Loucy (cell line): ENCODE measurements at regions not wholly inside any gene's neighbourhood (a gene's known extent, or its start where the extent isn't known, plus 50 kb on each side); places are given as distances from the start of the nearest gene placed in this dataset.

Experiments used
- H2AFZ ChIP-seq: fragments of 200-600 bp; sonication (generic); 2 replicates; pipeline ENCODE4 v1.6.0; 2016; ENCODE audit warnings: antibody characterized with exemption, mild to moderate bottlenecking, low read length, moderate library complexity
- H3F3A ChIP-seq: fragments of 200-600 bp; 2 replicates; pipeline ENCODE4 v1.6.0; 2016; ENCODE audit warnings: antibody characterized with exemption, low read depth, mild to moderate bottlenecking
- H3K27me3 ChIP-seq: fragments of 200-600 bp; sonication (generic); 2 replicates; pipeline ENCODE4 v1.6.1; 2014; ENCODE audit warnings: low read length, mild to moderate bottlenecking; ENCODE audit not compliant: insufficient read depth, poor library complexity, severe bottlenecking
- H3K36me3 ChIP-seq: fragments of 200-600 bp; sonication (generic); 2 replicates; pipeline ENCODE4 v1.6.1; 2016; ENCODE audit warnings: low read length; ENCODE audit not compliant: insufficient read depth
- H3K4me1 ChIP-seq: fragments of 200-600 bp; sonication (generic); 2 replicates; pipeline ENCODE4 v1.5.1; 2014; ENCODE audit warnings: low read length, mild to moderate bottlenecking; ENCODE audit not compliant: insufficient read depth, poor library complexity, severe bottlenecking
- H3K4me2 ChIP-seq: fragments of 200-600 bp; sonication (generic); 2 replicates; pipeline ENCODE4 v1.6.0; 2014; ENCODE audit warnings: antibody characterized with exemption, low read length, low read depth, mild to moderate bottlenecking; ENCODE audit not compliant: poor library complexity, severe bottlenecking
- H3K4me3 ChIP-seq: fragments of 200-600 bp; sonication (generic); 2 replicates; pipeline ENCODE4 v1.5.1; 2014; ENCODE audit warnings: low read length, mild to moderate bottlenecking, mixed read lengths; ENCODE audit not compliant: poor library complexity, severe bottlenecking
- H3K79me2 ChIP-seq: fragments of 200-600 bp; sonication (generic); 2 replicates; pipeline ENCODE4 v1.6.1; 2014; ENCODE audit warnings: low read length; ENCODE audit not compliant: insufficient read depth
- H3K9ac ChIP-seq: fragments of 200-600 bp; sonication (generic); 2 replicates; pipeline ENCODE4 v1.6.0; 2014; ENCODE audit warnings: mild to moderate bottlenecking, low read depth, low read length, moderate library complexity; ENCODE audit not compliant: poor library complexity, severe bottlenecking
- H3K9me2 ChIP-seq: fragments of 200-600 bp; sonication (generic); replicated peaks from 2 replicates; pipeline ENCODE4 v1.6.1; 2016; ENCODE audit warnings: low read depth, low read length, mixed read lengths
- H3K9me3 ChIP-seq: fragments of 200-600 bp; sonication (generic); 2 replicates; pipeline ENCODE4 v1.6.1; 2014; ENCODE audit warnings: mild to moderate bottlenecking, antibody characterized with exemption, low read length, low read depth; ENCODE audit not compliant: insufficient read depth
- H4K20me1 ChIP-seq: fragments of 200-600 bp; sonication (generic); 2 replicates; pipeline ENCODE4 v1.6.0; 2014; ENCODE audit warnings: antibody characterized with exemption, low read length, mild to moderate bottlenecking; ENCODE audit not compliant: insufficient read depth, poor library complexity, severe bottlenecking
- EZH2phosphoT487 ChIP-seq: fragments of 200-600 bp; IDR thresholded peaks from 2 replicates; pipeline ENCODE4 v1.6.1; 2018; ENCODE audit warnings: antibody characterized with exemption, mild to moderate bottlenecking, moderate library complexity, borderline replicate concordance
- TF ChIP-seq, protein P1 (sequence below): fragments of 200-600 bp; sonication (generic); conservative IDR thresholded peaks from 2 replicates; pipeline ENCODE4 v1.5.1; 2014; ENCODE audit warnings: mild to moderate bottlenecking, antibody characterized with exemption, low read length

DNA sequence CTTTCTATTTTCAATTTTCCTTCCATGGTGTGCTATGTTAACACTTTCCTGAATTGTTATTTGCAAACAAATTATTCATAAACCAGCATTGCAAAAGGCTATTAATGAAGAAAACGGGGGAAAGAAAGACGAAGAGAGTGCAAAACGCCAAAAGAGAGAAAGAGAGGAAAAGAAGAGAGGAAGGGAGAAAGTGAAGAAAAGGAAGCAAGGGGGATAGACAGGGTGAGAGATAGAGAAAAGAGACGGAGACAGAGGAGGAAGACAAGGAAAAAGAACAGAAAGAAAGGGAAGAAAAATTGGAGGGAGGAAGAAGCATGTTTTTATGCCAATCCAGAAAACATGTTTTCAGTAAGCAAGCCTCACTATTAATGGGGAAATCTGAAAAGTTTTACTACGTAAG, 310.6 kb downstream of the TFEC start:
- Histone ChIP-seq H3K9ac (no peak overlapping the region), H3K4me2 (no peak overlapping the region), H3K79me2 (no peaks in the 10 kb centered on the region), H3K27me3 (no peaks in the 10 kb centered on the region), H3K4me3 (no peak overlapping the region), H3F3A (no peaks in the 10 kb centered on the region), H3K9me2 (no peaks in the 10 kb centered on the region), H3K36me3 (no peaks in the 10 kb centered on the region), H3K9me3 (no peaks in the 10 kb centered on the region), H3K4me1 (no peaks in the 10 kb centered on the region), H2AFZ (no peak overlapping the region; the same call in 1 of the 2 replicates), H4K20me1 (no peaks in the 10 kb centered on the region)
- TF ChIP-seq, protein P1, sequence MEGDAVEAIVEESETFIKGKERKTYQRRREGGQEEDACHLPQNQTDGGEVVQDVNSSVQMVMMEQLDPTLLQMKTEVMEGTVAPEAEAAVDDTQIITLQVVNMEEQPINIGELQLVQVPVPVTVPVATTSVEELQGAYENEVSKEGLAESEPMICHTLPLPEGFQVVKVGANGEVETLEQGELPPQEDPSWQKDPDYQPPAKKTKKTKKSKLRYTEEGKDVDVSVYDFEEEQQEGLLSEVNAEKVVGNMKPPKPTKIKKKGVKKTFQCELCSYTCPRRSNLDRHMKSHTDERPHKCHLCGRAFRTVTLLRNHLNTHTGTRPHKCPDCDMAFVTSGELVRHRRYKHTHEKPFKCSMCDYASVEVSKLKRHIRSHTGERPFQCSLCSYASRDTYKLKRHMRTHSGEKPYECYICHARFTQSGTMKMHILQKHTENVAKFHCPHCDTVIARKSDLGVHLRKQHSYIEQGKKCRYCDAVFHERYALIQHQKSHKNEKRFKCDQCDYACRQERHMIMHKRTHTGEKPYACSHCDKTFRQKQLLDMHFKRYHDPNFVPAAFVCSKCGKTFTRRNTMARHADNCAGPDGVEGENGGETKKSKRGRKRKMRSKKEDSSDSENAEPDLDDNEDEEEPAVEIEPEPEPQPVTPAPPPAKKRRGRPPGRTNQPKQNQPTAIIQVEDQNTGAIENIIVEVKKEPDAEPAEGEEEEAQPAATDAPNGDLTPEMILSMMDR: no peak
- no peak for TF ChIP-seq EZH2phosphoT487

DNA sequence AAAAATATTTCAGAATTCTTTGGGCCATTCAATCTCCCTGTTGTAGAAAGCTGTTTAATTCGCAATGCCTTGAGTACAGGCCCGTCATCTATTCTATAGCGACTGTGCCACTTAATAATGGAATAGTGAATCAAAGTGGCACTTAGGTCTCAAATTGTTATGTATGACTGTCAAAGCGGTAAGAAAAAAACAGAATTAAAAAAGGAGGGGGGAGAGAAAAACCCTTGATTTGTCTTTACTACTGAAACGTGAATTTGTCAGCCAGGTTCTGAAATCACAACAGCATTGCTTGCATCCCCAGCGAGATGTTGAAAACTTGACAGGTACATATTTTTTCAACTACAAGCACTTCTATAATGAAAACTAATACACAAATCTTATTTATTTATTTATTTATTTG, 320.9 kb downstream of the TFEC start:
- H2AFZ ChIP-seq: no peak overlapping the region
- H3K4me2 ChIP-seq: no peak overlapping the region
- no peaks in the 10 kb centered on the region for H3K27me3 ChIP-seq
- TF ChIP-seq, protein P1: no peak
- TF ChIP-seq EZH2phosphoT487: no peak
- H3K9me3 ChIP-seq: no peaks in the 10 kb centered on the region
- no peaks in the 10 kb centered on the region for H3K9me2 ChIP-seq
- no peaks in the 10 kb centered on the region for H3K36me3 ChIP-seq
- no peaks in the 10 kb centered on the region for H3K4me1 ChIP-seq
- no peaks in the 10 kb centered on the region for H3K79me2 ChIP-seq
- H3K9ac ChIP-seq: no peak overlapping the region
- no peaks in the 10 kb centered on the region for H3F3A ChIP-seq
- no peak overlapping the region for H3K4me3 ChIP-seq
- no peaks in the 10 kb centered on the region for H4K20me1 ChIP-seq

DNA sequence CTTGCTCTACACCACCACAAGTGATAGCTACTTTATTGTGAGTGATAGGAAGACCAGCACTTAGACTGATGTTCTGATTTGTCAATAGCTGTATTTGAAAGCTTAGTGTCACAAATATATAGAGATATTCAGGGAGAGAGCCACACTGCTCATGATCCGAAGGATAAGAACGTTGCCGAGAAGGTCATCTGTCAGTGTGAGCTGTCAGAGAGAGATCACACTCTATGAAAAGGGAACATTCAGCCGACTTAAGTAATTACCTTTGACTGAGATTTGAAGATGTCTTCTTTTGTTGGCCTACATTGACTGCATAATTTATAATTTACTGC, 322.6 kb downstream of the TFEC start:
- no peaks in the 10 kb centered on the region for H3K79me2 ChIP-seq
- H3K36me3 ChIP-seq: no peaks in the 10 kb centered on the region
- no peaks in the 10 kb centered on the region for H3K9me3 ChIP-seq
- H4K20me1 ChIP-seq: no peaks in the 10 kb centered on the region
- no peak overlapping the region for H3K4me3 ChIP-seq
- H3K9me2 ChIP-seq: no peaks in the 10 kb centered on the region
- no peaks in the 10 kb centered on the region for H3F3A ChIP-seq
- no peak overlapping the region for H3K9ac ChIP-seq
- H3K27me3 ChIP-seq: no peaks in the 10 kb centered on the region
- no peak overlapping the region for H3K4me2 ChIP-seq
- no peaks in the 10 kb centered on the region for H3K4me1 ChIP-seq
- TF ChIP-seq, protein P1: no peak
- TF ChIP-seq EZH2phosphoT487: no peak
- H2AFZ ChIP-seq: no peak overlapping the region
